Ovary (tissue), 7 donors: ENCODE measurements at regions not wholly inside any gene's neighbourhood (a gene's known extent, or its start where the extent isn't known, plus 50 kb on each side); places are given as distances from the start of the nearest gene placed in this dataset.

Experiments
- DNase-seq, 5 donors: peaks; one replicate each; pipeline ENCODE4 v3.0.0-alpha.2; 2019 to 2020
- H3K27ac ChIP-seq, 2 donors: fragments of 200-600 bp; one replicate each; pipeline versions ENCODE4 v1.5.1 to v1.8.0; 2019 to 2022
- H3K27me3 ChIP-seq: fragments of 200-600 bp; one replicate; pipeline ENCODE4 v1.8.0; 2022
- H3K36me3 ChIP-seq: fragments of 200-600 bp; sonication (generic); one replicate; pipeline ENCODE4 v1.5.1; 2019
- H3K4me1 ChIP-seq: one replicate; pipeline ENCODE4 v1.8.1; 2013; ENCODE audit warnings: mild to moderate bottlenecking, moderate library complexity; ENCODE audit not compliant: insufficient read depth
- H3K4me3 ChIP-seq: fragments of 200-600 bp; sonication (generic); one replicate; pipeline ENCODE4 v1.5.1; 2017
- H3K9me3 ChIP-seq, 2 donors: fragments of 200-600 bp in 1 of 2; sonication (generic) in 1 of 2; one replicate each; pipeline versions ENCODE4 v1.5.1 to v1.8.1; 2013 to 2019; ENCODE audit warnings: mild to moderate bottlenecking in 1 of 2, moderate library complexity in 1 of 2
- EP300 ChIP-seq: sonication (generic); formaldehyde crosslinking; IDR thresholded peaks from one replicate; pipeline ENCODE4 v1.6.1; 2017; ENCODE audit warnings: antibody characterized with exemption
- POLR2A ChIP-seq: fragments of 450-650 bp; IDR thresholded peaks from one replicate; pipeline ENCODE4 v1.6.1; 2017; ENCODE audit warnings: antibody characterized with exemption, mild to moderate bottlenecking, moderate library complexity
- WGBS, 3 donors: extraction: QIAGEN DNeasy Blood & Tissue Kit in 1 of 3; methylation state at CpG; one replicate each; pipeline versions ENCODE4 v1.1.5 to v1.1.7; 2013 to 2017; 5-methylcytosine and 5-hydroxymethylcytosine counted together
- intact Hi-C, 4 donors: fragments of 100-400 bp; cut with DNase I; formaldehyde crosslinking; loops; one replicate each; pipeline versions ENCODE4 v1.11.0 to v1.15.1; 2022 to 2023
- TF ChIP-seq, protein P1 (sequence below), 3 donors: fragments of 450-650 bp in 2 of 3; fragments of 200-600 bp in 1 of 3; IDR thresholded peaks; one replicate each; pipeline versions ENCODE4 v1.5.1 to v1.8.0; 2016 to 2022; ENCODE audit warnings: antibody characterized with exemption in 3 of 3, mild to moderate bottlenecking in 1 of 3
- donor health status: DM: no; HTN: no; CAD: no; lungs with moderate emphysema.
- donor health status: DM: no; HTN: no; CAD: no.
- donor health status: Bipolar disorder and iron deficiency.
- donor health status: DM: no; HTN: no; CAD: no.
- donor health status: DM: yes; HTN: yes; CAD: no.

DNA sequence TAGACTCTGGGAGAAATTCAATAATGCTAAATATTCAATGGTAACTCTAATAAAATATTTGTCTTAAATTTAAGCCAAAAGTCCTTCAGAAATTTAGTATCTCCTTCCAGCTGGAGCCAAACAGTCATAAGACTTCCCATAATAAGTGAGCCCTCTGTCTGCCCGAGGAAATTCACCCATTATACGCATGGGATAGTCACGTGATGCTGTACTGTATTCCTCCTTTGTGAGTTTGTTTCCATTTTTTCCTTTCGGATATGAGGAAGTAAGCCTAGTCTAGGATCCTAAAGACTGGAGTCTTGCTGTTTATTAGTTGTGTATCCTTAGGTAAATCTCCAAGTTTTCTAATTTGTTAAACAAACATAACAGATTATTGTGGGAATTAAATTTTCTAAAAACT, 110.4 kb upstream of the PLAAT1 start:
- Histone ChIP-seq H3K36me3 (no peaks in the 10 kb centered on the region), H3K27me3 (no peaks in the 10 kb centered on the region), H3K4me3 (no peak overlapping the region), H3K4me1 (no peaks in the 10 kb centered on the region), H3K9me3 (no peaks in the 10 kb centered on the region), H3K27ac (no peak overlapping the region)
- TF ChIP-seq EP300 = no peak
- no peak for TF ChIP-seq POLR2A
- TF ChIP-seq, protein P1, sequence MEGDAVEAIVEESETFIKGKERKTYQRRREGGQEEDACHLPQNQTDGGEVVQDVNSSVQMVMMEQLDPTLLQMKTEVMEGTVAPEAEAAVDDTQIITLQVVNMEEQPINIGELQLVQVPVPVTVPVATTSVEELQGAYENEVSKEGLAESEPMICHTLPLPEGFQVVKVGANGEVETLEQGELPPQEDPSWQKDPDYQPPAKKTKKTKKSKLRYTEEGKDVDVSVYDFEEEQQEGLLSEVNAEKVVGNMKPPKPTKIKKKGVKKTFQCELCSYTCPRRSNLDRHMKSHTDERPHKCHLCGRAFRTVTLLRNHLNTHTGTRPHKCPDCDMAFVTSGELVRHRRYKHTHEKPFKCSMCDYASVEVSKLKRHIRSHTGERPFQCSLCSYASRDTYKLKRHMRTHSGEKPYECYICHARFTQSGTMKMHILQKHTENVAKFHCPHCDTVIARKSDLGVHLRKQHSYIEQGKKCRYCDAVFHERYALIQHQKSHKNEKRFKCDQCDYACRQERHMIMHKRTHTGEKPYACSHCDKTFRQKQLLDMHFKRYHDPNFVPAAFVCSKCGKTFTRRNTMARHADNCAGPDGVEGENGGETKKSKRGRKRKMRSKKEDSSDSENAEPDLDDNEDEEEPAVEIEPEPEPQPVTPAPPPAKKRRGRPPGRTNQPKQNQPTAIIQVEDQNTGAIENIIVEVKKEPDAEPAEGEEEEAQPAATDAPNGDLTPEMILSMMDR (IDR thresholded peaks at IDR 0.05) = no peak
- no peak for DNase-seq
- intact Hi-C loops = no loop called here
- WGBS, 3 donors = 43 to 58% (median 51%) methylated on average over 4 of the region's 4 CpGs

DNA sequence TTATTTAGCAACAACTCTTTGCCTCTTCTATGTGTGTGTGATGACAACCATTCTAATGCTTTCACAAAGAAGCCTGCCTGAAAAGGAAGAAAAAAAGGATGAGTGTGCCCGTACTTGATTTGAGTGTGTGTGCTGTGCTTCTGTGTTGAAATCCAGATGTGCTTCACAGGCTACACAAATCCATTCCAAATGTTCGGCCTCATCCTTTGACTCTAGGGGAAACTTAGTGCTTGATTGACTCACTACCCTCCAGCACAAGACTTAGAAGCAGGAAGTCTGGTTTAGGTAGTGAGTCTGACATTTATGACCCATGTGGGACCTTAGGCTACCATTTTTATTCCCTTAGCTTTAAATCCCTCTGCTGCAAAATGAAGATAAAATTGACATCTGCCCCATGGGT, 108.8 kb upstream of the PLAAT1 start:
- 51 to 63% (median 55%) methylated on average over 2 of the region's 2 CpGs for WGBS, 3 donors
- DNase-seq = no peak
- Histone ChIP-seq H3K36me3 (no peaks in the 10 kb centered on the region), H3K27ac (no peak overlapping the region), H3K27me3 (no peaks in the 10 kb centered on the region), H3K4me1 (no peaks in the 10 kb centered on the region), H3K4me3 (no peak overlapping the region), H3K9me3 (no peaks in the 10 kb centered on the region)
- intact Hi-C loops = no loop called here
- TF ChIP-seq POLR2A (no peak), EP300 (no peak)
- TF ChIP-seq, protein P1 (IDR thresholded peaks at IDR 0.05) = no peak

DNA sequence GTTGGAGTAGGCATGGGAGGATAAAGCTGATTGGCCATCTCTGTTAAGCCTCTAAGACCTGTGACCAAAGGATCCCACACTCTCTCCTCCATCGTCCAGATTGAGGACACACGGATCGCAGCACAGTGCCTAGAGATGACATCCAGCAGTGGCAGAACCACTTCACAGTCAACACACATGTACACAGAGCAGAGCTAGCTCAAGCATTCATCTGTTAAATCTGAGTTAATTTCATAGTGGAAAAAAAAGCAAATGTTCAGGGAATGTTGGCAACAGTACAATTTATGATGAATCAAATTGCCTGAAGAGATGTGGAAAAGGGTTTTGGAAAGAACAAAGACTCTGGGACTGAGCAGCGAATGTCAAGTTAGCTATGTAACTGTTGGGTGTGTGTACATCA, 108.1 kb upstream of the PLAAT1 start:
- 56 to 85% (median 84%) methylated on average over 4 of the region's 4 CpGs for WGBS, 3 donors
- no peak for DNase-seq
- H3K4me3 ChIP-seq = no peak overlapping the region
- H3K9me3 ChIP-seq = no peaks in the 10 kb centered on the region
- no peaks in the 10 kb centered on the region for H3K27me3 ChIP-seq
- TF ChIP-seq POLR2A (no peak), EP300 (no peak)
- TF ChIP-seq, protein P1 (IDR thresholded peaks at IDR 0.05) = no peak
- no peaks in the 10 kb centered on the region for H3K36me3 ChIP-seq
- no peak overlapping the region for H3K27ac ChIP-seq
- intact Hi-C loops = no loop called here
- no peaks in the 10 kb centered on the region for H3K4me1 ChIP-seq

DNA sequence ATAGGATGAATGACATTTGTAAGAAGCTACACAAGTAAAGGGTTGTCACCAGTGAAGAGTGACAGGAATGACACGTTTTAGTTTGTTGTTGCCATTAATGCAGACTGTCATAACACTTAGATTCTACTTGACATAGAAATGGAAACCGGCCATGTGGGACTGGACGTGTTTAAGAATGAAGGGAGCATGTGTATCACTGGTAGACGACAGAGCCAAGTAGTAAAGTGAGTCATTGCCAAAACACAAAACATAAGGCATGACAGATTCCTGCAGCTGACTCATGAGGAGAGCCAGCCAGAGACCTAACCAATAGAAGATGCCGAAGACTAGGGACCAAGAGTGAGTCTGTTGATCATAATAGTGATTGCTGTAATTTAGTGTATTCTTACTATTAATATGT, 106.2 kb upstream of the PLAAT1 start:
- H3K4me3 ChIP-seq = no peak overlapping the region
- no peak for DNase-seq
- 31 to 42% (median 40%) methylated on average over 5 of the region's 5 CpGs for WGBS, 3 donors
- no peaks in the 10 kb centered on the region for H3K4me1 ChIP-seq
- H3K9me3 ChIP-seq = no peaks in the 10 kb centered on the region
- H3K36me3 ChIP-seq = no peaks in the 10 kb centered on the region
- TF ChIP-seq POLR2A = no peak
- intact Hi-C loops = no loop called here
- H3K27me3 ChIP-seq = no peaks in the 10 kb centered on the region
- no peak overlapping the region for H3K27ac ChIP-seq

DNA sequence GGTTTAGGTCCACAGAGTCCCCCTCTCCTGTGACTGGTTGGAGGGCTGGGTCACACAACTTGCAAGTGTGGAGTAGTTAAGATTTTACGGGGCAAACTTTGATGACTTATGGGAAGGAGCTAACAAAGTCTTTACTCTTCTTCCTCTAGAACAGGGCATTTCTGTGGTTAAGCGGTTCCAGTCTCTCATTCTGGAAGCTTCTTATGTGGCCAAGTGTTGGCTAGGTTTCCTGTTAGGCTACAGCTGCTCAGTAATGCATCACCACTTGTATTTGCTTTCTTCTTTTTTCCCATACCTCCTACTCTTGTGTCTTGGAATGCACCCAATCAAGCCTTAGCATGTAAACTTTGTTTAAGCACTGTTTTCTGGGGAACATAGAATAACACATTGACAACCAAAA, 100.6 kb upstream of the PLAAT1 start:
- TF ChIP-seq EP300 (no peak), POLR2A (no peak)
- TF ChIP-seq, protein P1 (IDR thresholded peaks at IDR 0.05) = no peak
- no peaks in the 10 kb centered on the region for H3K36me3 ChIP-seq
- no peaks in the 10 kb centered on the region for H3K4me1 ChIP-seq
- 71 to 84% (median 73%) methylated on average over 2 of the region's 2 CpGs for WGBS, 3 donors
- no peaks in the 10 kb centered on the region for H3K9me3 ChIP-seq
- intact Hi-C loops = no loop called here
- no peak overlapping the region for H3K4me3 ChIP-seq
- H3K27me3 ChIP-seq = no peaks in the 10 kb centered on the region
- DNase-seq = no peak
- H3K27ac ChIP-seq = no peak overlapping the region
